Endothelial cell of umbilical vein (primary cell): ENCODE measurements at regions not wholly inside any gene's neighbourhood (a gene's known extent, or its start where the extent isn't known, plus 50 kb on each side); places are given as distances from the start of the nearest gene placed in this dataset.

Experiments
- BruUV-seq: library from RNA; stranded (reverse); fragments of 400-500 nt; replicated peaks from 2 replicates; lab custom pipeline; 2021; lab: Mats Ljungman, UMichigan
- CTCF ChIA-PET: fragments of 300-600, 350-600 bp; sonication (Branson Sonifier 250); formaldehyde crosslinking; loops from one replicate; lab custom pipeline; 2021; ENCODE audit warnings: antibody characterized with exemption, inconsistent platforms; lab: Charles Lee
- POLR2A ChIA-PET: fragments of 300-600, 350-600 bp; sonication (Branson Sonifier 250); formaldehyde crosslinking; loops from one replicate; lab custom pipeline; 2021; ENCODE audit warnings: antibody characterized with exemption, inconsistent platforms; lab: Charles Lee
- DNase-seq: peaks from one replicate; pipeline ENCODE4 v3.0.0-alpha.2; 2011; ENCODE audit warnings: low read depth, low spot score
- FAIRE-seq: peaks from 2 replicates; lab custom pipeline; 2011; peaks lifted over from hg19 to GRCh38; lab: Jason Lieb, UNC
- H2AFZ ChIP-seq: 2 replicates; pipeline ENCODE4 v1.6.0; 2012; ENCODE audit warnings: low read depth, low read length, control low read depth, inconsistent platforms
- H3K27ac ChIP-seq: 2 replicates; pipeline ENCODE4 v1.5.1; 2011; ENCODE audit warnings: low read depth, mild to moderate bottlenecking, control low read depth, low read length, moderate library complexity; ENCODE audit not compliant: insufficient read depth
- H3K27me3 ChIP-seq, 2 experiments: 2 replicates each; pipeline versions ENCODE4 v1.6.0 to v1.6.1; 2011; ENCODE audit warnings: low read length in 2 of 2, mixed read lengths in 1 of 2; ENCODE audit not compliant: control insufficient read depth in 2 of 2, insufficient read depth in 2 of 2
- H3K36me3 ChIP-seq, 2 experiments: 2 replicates in 1 of 2; 3 replicates in 1 of 2; pipeline ENCODE4 v1.5.1; 2011; ENCODE audit warnings: low read length in 2 of 2, mild to moderate bottlenecking in 1 of 2, moderate library complexity in 1 of 2; ENCODE audit not compliant: control insufficient read depth in 2 of 2, insufficient read depth in 2 of 2; ENCODE audit errors: extremely low read depth in 1 of 2
- H3K4me1 ChIP-seq: 3 replicates; pipeline ENCODE4 v1.5.1; 2011; ENCODE audit warnings: mild to moderate bottlenecking, low read length; ENCODE audit not compliant: control insufficient read depth, insufficient read depth; ENCODE audit errors: extremely low read depth
- H3K4me2 ChIP-seq: 2 replicates; pipeline ENCODE4 v1.6.1; 2011; ENCODE audit warnings: low read length, control low read depth, mixed read lengths; ENCODE audit not compliant: insufficient read depth
- H3K4me3 ChIP-seq, 3 experiments: fragments of 200-600 bp in 1 of 3; sonication (generic), shearing (Covaris generic) in 1 of 3; replicated peaks in 1 of 3; 2 replicates each; pipeline ENCODE4 v1.5.1; 2011 to 2016; ENCODE audit warnings: control low read depth in 3 of 3, low read length in 3 of 3, mild to moderate bottlenecking in 2 of 3, inconsistent platforms in 1 of 3, low read depth in 1 of 3, moderate library complexity in 1 of 3; ENCODE audit not compliant: insufficient read depth in 1 of 3
- H3K79me2 ChIP-seq: 2 replicates; pipeline ENCODE4 v1.6.0; 2012; ENCODE audit warnings: low read length, inconsistent platforms; ENCODE audit not compliant: control insufficient read depth, insufficient read depth
- H3K9ac ChIP-seq: replicated peaks from 2 replicates; pipeline ENCODE3; 2011; ENCODE audit warnings: low read length, control low read depth; ENCODE audit not compliant: insufficient read depth; ENCODE audit errors: extremely low read depth
- H3K9me1 ChIP-seq: replicated peaks from 3 replicates; pipeline ENCODE4 v1.6.0; 2011; ENCODE audit warnings: mild to moderate bottlenecking, low read length; ENCODE audit not compliant: control insufficient read depth, insufficient read depth; ENCODE audit errors: extremely low read depth
- H3K9me3 ChIP-seq: replicated peaks from 2 replicates; pipeline ENCODE4 v1.5.1; 2012; ENCODE audit warnings: low read length, inconsistent platforms; ENCODE audit not compliant: control insufficient read depth, insufficient read depth
- H4K20me1 ChIP-seq: replicated peaks from 2 replicates; pipeline ENCODE3; 2011; ENCODE audit warnings: mild to moderate bottlenecking, low read length; ENCODE audit not compliant: control insufficient read depth, insufficient read depth; ENCODE audit errors: extremely low read depth
- GATA2 ChIP-seq: IDR thresholded peaks from 2 replicates; pipeline ENCODE4 v1.7.0; 2011; ENCODE audit warnings: low read depth, mild to moderate bottlenecking, moderate library complexity, mixed read lengths, low read length; ENCODE audit not compliant: insufficient read length, insufficient read depth
- POLR2A ChIP-seq: IDR thresholded peaks from 2 replicates; pipeline ENCODE4 v1.6.1; 2012; ENCODE audit warnings: low read depth, mild to moderate bottlenecking, control low read depth, low read length
- dilution Hi-C: fragments of 300-500 bp; cut with MboI; formaldehyde crosslinking; loops from one replicate; pipeline ENCODE4 v1.15.0; 2019; ENCODE audit warnings: low sequenced_read_pairs; ENCODE audit not compliant: extremely low pct_ligation_motif_present
- intact Hi-C: fragments of 100-400 bp; cut with micrococcal nuclease; formaldehyde crosslinking; loops from one replicate; pipeline ENCODE4 v1.10.0; 2022
- TF ChIP-seq, protein P1 (sequence below), 2 donors: IDR thresholded peaks; 1 replicate in 1 of 2; 2 replicates in 1 of 2; pipeline ENCODE4 v1.5.1; 2011; ENCODE audit warnings: low read length in 2 of 2, mild to moderate bottlenecking in 2 of 2, moderate library complexity in 2 of 2, control low read depth in 1 of 2, inconsistent platforms in 1 of 2, low read depth in 1 of 2; ENCODE audit not compliant: insufficient read depth in 1 of 2; ENCODE audit errors: extremely low read depth in 1 of 2

DNA sequence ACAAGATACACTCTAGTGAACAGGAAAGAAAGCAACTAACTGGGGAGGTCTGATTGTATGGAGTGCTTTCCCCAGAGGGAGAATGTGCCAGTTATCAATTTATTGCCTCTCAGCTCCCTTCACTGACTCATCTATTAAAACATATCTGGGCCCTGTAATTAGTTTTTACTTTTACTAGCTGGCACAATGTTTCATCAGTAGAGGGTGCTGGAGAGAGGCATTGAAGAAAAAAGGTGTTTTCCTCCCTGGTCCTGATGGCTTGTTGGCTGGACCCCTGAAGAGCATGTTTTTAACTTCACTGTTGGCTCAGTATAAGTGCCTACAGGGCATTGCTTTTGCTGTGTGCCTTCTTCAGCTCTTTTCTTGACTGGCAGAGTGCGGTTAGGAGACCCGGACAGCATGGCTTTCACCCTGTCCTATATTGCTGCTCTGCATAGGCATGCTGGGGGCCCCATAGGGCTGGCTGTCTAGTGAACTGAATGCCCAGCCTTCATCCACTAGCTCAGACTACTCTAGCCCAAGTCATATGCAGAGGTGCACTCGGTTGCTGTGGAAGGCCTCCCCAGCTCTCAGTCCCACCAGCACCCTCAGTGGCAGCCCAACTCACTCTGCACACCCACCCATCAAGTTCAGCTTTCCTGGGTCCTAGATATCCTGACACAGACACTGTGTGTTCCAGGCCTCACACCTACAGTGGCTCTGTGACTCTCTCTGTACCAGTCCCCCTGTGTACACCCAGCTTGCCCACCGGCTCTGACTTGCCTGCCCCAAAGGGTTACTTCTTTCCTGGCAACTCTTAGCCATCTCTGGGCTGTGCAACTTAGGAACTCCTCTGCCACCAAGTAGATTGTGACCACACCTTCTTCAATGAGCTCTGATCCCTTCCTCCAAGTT lies 62.3 kb upstream of the ACYP2 start:
- H3K9ac ChIP-seq, result no peak overlapping the region
- H4K20me1 ChIP-seq, result no peaks in the 10 kb centered on the region
- no peaks in the 10 kb centered on the region for H3K27me3 ChIP-seq
- H3K27ac ChIP-seq, result no peak overlapping the region
- H2AFZ ChIP-seq, result no peak overlapping the region
- FAIRE-seq (no peak), DNase-seq (no peak)
- H3K4me1 ChIP-seq, result no peaks in the 10 kb centered on the region
- ChIA-PET CTCF (interaction anchor here (0.6 to 1.4 kb wide), 6 partner anchors 11 to 651 kb away, joined by 3 to 5 read pairs (median 4); no protein-coding TSS in a partner anchor), POLR2A (no interaction called here)
- intact Hi-C loops, result no loop called here
- dilution Hi-C loops, result no loop called here
- H3K36me3 ChIP-seq, result no peaks in the 10 kb centered on the region
- H3K9me3 ChIP-seq, result no peaks in the 10 kb centered on the region
- no TSS peak for BruUV-seq
- H3K79me2 ChIP-seq, result no peaks in the 10 kb centered on the region
- no peak overlapping the region for H3K4me3 ChIP-seq
- TF ChIP-seq, protein P1, sequence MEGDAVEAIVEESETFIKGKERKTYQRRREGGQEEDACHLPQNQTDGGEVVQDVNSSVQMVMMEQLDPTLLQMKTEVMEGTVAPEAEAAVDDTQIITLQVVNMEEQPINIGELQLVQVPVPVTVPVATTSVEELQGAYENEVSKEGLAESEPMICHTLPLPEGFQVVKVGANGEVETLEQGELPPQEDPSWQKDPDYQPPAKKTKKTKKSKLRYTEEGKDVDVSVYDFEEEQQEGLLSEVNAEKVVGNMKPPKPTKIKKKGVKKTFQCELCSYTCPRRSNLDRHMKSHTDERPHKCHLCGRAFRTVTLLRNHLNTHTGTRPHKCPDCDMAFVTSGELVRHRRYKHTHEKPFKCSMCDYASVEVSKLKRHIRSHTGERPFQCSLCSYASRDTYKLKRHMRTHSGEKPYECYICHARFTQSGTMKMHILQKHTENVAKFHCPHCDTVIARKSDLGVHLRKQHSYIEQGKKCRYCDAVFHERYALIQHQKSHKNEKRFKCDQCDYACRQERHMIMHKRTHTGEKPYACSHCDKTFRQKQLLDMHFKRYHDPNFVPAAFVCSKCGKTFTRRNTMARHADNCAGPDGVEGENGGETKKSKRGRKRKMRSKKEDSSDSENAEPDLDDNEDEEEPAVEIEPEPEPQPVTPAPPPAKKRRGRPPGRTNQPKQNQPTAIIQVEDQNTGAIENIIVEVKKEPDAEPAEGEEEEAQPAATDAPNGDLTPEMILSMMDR (IDR thresholded peaks at IDR 0.05; ENCODE audit: extremely low read depth in 1 of 2, insufficient read depth in 1 of 2, low read depth in 1 of 2, low read length in 2 of 2), result peak in 1 of 2 donors; percentile 13
- TF ChIP-seq POLR2A, result no peak
- no peaks in the 10 kb centered on the region for H3K9me1 ChIP-seq
- no peak overlapping the region for H3K4me2 ChIP-seq

DNA sequence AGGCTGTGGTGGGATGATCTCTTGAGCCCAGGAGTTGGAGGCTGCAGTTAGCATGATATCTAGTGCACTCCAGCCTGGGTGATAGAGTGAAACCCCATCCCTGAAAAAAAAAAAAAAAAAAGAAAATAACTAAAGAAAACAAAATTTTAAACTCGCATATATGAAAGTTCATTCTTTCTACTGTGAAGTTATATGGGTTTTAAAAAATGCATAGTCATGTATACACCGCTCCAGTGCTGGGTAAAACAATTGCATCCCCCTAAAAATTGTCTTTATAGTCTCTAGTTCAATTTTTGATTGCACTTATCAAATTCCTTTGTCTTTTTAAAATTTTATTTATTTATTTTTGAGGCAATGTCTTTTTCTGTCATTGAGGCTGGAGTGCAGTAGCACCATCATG lies 65.0 kb upstream of the ACYP2 start:
- H3K79me2 ChIP-seq, result no peaks in the 10 kb centered on the region
- no peaks in the 10 kb centered on the region for H3K9me3 ChIP-seq
- FAIRE-seq (no peak), DNase-seq (no peak)
- H3K27me3 ChIP-seq, result no peaks in the 10 kb centered on the region
- no peak overlapping the region for H3K4me3 ChIP-seq
- no peaks in the 10 kb centered on the region for H3K4me1 ChIP-seq
- no peak overlapping the region for H2AFZ ChIP-seq
- TF ChIP-seq GATA2, result no peak
- no peaks in the 10 kb centered on the region for H4K20me1 ChIP-seq
- POLR2A ChIA-PET, result no interaction called here
- H3K36me3 ChIP-seq, result no peaks in the 10 kb centered on the region
- CTCF ChIA-PET, result no interaction called here
- no peak overlapping the region for H3K27ac ChIP-seq
- dilution Hi-C loops (no loop called here), intact Hi-C loops (no loop called here)
- no peak overlapping the region for H3K9ac ChIP-seq
- no peaks in the 10 kb centered on the region for H3K9me1 ChIP-seq
- no TSS peak for BruUV-seq
- H3K4me2 ChIP-seq, result no peak overlapping the region
